HT1080 (cell line): ENCODE measurements at regions not wholly inside any gene's neighbourhood (a gene's known extent, or its start where the extent isn't known, plus 50 kb on each side); places are given as distances from the start of the nearest gene placed in this dataset.

Experiments used
- DNase-seq: peaks from one replicate; pipeline ENCODE4 v3.0.0-alpha.2; 2015; ENCODE audit warnings: low read depth

DNA sequence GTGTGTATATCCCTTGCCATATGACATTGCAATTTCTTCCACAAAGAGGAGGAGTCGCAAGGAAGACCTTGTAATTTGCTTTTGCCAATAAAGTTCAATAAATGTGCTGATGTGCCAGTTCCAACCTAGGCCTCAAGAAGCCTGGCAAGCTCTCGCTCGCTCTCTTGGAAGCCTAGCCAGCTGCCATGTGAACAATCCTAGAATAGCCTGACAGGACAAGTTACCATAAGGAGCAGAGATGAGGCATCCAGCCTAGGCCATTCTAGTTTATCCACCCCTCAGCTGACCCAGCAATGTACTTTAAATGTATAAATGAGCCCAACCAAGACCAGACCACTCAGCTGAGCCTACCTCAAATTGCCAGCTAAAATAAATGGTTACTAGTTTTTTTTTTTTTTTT lies 145.7 kb upstream of the QRFPR start:
- DNase-seq: no peak

GRCh38 chr4:121519236-121519838 lies 138.5 kb upstream of the QRFPR start:
- no peak for DNase-seq

DNA sequence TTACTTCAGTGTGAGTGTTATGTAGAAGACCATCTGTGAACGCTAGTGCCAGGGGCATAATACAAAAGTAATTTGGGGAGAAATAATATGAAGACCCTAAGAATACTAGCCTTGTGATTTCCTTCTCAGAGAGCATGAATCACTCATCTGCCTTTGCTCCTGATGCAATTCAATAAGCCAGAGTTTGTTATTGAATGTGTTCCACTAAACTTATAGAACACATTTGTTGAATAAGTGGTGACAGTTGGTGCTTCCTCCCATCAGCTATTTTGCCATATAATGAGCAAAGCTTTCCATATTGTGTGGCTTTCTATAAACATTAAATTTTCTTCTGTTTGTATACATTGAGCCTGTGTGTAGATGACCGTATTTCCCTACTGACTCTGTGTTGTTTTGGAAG lies 136.4 kb upstream of the QRFPR start:
- no peak for DNase-seq

DNA sequence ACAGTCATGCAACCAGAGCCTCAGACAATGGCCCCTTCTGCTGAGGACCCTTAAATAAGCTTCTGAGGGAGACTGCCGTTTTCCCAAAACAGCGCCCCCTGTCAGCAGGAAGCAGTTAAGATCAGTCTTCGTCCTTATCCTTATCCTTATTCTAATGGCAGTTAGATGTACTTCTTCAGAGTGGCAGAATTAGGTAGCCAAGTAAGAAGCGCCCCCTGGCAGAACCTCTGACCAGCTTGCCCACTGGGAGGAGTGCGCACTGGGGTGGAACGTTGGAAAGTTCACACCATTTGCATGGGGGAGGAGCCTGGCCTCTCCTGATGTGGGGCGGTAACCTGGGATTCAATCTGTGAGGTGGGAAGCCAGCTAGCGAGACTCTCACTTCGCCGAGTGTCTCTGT lies 133.6 kb upstream of the QRFPR start:
- no peak for DNase-seq

- no peak for DNase-seq
Measured at GRCh38 chr4:121510341-121510874, 129.6 kb upstream of the QRFPR start.

- DNase-seq: no peak
Measured at GRCh38 chr4:121485190-121485804, 104.5 kb upstream of the QRFPR start.

DNA sequence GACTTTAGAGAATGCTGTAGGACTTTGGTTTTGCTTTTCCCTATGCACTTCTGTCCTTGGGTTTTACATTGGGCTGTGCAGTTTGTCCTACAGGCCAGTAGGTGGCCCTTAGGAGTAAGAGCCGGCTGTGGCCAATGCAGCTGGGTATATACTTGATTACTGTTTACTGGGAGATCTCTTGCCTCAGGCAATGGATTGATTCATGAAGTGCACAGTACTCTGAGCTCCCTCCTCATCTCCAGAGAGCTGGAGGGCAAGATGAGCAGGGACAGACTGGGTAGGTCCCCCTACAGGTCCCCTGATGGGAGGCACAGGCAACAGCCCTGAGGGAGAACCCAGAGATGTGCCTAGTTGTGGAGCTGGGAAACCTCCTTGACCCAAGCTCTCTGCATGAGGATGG lies 103.8 kb upstream of the QRFPR start:
- DNase-seq: peak; percentile 53

DNA sequence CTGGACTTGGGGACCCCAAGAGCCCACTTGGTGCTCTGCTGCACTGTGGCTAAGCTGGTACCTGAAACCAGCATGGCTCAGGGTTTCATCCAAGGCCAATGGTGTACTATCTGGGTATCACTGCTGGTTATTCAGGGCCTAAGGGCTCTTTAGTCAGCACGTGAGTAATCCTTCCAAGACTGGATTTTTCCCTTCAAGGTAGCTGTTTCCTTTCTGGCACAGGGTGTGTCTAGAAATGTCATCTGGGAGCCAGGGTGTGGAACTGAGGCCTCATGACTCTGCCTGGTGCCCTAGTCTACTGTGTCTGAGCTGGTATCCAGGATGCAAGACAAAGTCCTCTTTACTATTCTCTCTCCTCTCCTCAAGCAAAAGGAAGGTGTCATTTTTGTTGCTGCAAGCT lies 99.0 kb upstream of the QRFPR start:
- peak; percentile 69 for DNase-seq

- DNase-seq: no peak
Measured at GRCh38 chr4:121477480-121477879, 96.7 kb upstream of the QRFPR start.

DNA sequence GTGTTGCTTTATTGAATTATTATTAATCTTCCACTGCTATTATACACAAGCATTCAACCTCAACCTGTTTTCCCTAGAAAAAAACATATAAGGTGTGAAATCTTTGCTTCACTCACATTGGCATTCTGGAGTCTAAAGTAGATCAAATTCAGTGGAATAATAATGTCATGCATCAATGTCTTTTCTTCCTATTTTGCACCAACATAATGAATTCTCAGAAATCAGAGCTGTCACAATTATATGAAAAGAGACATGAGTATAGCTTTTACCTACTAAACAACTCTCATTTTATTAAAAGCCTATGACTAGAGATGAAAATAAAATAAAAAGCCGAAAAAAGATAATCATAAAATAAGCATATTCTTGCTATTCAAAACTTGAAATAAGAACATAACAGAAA lies 96.3 kb upstream of the QRFPR start:
- no peak for DNase-seq

DNA sequence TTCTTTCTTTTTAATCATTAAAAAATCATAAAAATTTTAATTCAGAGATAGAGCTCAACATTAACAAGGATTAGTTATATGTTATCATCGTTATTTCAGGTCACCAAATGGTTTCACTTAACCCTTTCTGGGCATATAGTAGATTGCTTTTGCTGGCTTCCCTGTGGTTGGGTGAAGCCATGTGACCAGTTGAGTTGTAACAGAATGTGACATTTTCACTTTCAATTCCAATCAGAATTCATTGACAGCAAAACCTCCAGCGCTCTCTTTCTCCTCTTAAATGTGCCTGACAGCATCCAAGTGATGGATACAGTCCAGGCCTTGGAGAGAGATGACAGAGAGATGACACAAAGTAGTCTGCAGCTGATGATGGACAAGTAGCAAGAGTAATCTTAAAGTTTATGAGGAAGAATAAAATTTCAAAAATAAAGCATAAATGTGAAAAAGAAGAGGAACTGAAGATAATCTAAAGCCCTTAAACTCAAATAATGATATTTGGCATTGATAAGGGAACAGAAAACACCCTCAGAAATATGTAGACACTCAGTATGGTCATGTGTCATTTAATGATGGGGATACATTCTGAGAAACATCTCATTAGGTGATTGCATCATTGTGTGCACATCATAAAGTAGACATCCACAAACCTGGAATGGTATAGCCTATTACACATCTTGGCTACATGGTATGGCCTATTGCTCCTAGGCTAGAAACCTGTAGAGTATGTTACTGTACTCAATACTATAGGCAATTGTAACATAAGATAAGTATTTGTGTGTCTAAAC lies 92.3 kb upstream of the QRFPR start:
- DNase-seq: no peak

DNA sequence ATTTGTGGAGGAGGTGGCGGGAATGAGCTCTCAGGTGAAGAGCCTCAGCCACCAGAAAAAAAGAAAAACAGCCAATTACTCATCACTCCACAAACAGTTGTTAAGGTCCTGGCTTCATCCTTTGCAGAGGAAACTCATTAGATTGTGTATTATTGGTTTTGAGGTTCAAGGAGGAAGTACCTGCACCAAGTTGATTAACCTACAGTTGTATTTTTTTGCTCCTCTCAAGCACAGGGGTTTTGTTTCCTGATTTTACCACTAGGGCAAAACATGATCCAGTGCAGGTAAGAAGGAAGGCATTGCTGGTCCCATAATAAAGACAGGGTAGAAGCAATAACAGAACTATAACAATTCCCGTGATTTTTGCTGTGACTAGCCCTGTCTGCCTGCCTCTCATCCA lies 84.0 kb upstream of the QRFPR start:
- DNase-seq: no peak

GRCh38 chr4:121462660-121463261 lies 81.9 kb upstream of the QRFPR start:
- peak; percentile 64 for DNase-seq

DNA sequence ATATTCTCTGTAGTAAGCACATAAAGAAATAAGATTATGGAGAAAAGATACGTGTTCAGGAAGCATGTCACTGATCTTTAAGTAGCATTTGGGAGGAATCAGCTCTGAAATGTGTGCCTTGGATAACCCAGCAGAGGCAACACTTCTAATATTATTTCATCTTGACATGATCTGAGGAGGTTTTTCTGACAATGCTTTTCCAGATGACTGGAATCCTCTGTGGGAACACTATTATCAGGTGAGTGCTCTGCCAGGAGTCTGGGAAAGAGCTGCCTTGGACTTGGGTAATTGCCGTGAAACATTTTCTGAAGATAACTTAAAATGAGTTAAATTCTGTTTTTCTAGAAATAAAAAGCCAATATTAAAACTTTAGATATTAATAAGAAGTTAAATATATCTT lies 78.2 kb upstream of the QRFPR start:
- no peak for DNase-seq

DNA sequence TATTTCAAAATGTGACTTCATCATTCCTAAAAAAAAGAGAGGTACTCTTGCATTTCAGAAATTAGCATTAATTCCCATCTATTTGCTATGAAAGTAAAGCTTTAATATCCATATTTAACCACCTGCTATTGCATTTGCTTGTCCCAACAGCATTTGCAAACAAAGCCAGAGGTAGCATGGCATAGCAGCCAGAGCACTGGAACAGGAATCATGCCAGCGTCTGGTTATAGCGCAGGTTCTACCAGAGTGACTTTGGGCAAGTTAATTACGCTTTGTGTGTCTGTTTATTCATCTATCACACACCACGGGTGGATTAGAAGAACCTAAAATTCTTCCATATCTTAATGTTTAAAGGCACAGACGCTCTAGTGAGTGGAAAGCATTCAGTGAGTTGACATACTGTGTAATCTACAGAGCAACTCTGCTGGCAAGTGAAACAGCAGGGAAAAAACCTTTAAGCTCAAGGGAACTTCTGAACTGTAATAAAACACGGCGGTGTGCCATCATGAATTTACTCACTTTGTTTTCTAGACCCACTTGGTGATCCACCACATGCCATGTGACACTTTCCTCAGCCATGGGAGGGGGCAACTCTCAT lies 76.6 kb upstream of the QRFPR start:
- no peak for DNase-seq

GRCh38 chr4:121455285-121455684 lies 74.5 kb upstream of the QRFPR start:
- no peak for DNase-seq

- no peak for DNase-seq
Measured at GRCh38 chr4:121454251-121454979, 73.6 kb upstream of the QRFPR start.

- no peak for DNase-seq
Measured at GRCh38 chr4:121451310-121451709, 70.5 kb upstream of the QRFPR start.

- DNase-seq: no peak
Measured at GRCh38 chr4:121449416-121449815, 68.6 kb upstream of the QRFPR start.

DNA sequence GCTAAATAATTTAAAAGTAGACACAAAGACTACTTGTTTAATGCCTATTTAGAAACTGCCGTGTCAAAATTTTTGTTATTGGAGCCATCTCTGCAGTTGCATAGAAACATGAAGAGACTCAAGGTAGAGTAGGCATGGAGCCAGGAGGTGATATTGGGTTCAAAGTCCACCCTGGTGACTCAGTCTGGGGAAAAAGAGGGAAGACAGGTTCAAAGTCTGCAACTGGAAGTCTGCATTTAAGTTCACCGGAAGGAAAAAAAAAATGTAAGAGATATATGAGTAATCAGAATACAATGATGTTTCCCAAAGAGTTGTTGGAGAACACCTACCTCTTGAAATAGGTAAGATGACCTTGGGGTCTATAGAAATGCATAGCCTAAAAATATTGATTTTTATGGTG lies 67.4 kb upstream of the QRFPR start:
- no peak for DNase-seq

DNA sequence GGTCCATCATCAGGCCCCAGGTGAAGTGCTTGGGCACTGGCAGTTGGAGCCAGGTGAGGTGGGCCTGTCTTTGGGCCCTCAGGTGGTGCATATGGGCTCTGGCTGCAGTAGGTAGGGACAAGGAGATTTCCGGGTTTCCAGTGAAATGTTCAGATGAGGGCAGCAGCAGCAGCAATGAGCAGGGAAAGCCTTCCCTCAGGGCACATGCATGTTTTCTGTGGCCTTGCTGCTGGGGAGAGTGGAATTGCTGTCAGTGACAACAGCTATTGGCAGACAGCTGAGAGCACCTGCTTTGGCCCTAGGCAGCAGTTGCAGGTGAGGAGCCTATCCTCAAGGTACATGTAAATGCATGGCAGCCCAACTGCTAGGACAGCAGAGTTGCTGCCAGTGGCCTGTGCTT lies 58.9 kb upstream of the QRFPR start:
- no peak for DNase-seq
